Hepatocyte (in vitro differentiated cells): ENCODE measurements at regions not wholly inside any gene's neighbourhood (a gene's known extent, or its start where the extent isn't known, plus 50 kb on each side); places are given as distances from the start of the nearest gene placed in this dataset.

ENCODE experiments used
- DNase-seq: peaks from one replicate; pipeline ENCODE4 v3.0.0-alpha.2; 2016; ENCODE audit warnings: low spot score
- H2AFZ ChIP-seq: fragments of 200-600 bp; sonication (generic); 2 replicates; pipeline ENCODE4 v1.6.0; 2016; ENCODE audit warnings: antibody characterized with exemption, mild to moderate bottlenecking
- H3K27ac ChIP-seq: fragments of 200-600 bp; sonication (generic); 2 replicates; pipeline ENCODE4 v1.5.1; 2016; ENCODE audit warnings: mild to moderate bottlenecking
- H3K27me3 ChIP-seq: fragments of 200-600 bp; sonication (generic); 2 replicates; pipeline ENCODE4 v1.6.1; 2016
- H3K36me3 ChIP-seq: fragments of 200-600 bp; sonication (generic); replicated peaks from 2 replicates; pipeline ENCODE4 v1.5.1; 2016; ENCODE audit warnings: low read depth; ENCODE audit not compliant: insufficient read depth
- H3K4me1 ChIP-seq: fragments of 200-600 bp; sonication (generic); 2 replicates; pipeline ENCODE4 v1.5.1; 2016; ENCODE audit warnings: mild to moderate bottlenecking, moderate library complexity; ENCODE audit not compliant: insufficient read depth
- H3K4me2 ChIP-seq: fragments of 200-600 bp; sonication (generic); 2 replicates; pipeline ENCODE4 v1.6.0; 2016
- H3K4me3 ChIP-seq: fragments of 200-600 bp; sonication (generic); 2 replicates; pipeline ENCODE4 v1.5.1; 2016; ENCODE audit warnings: mild to moderate bottlenecking
- H3K79me2 ChIP-seq: fragments of 200-600 bp; sonication (generic); 2 replicates; pipeline ENCODE4 v1.6.0; 2017; ENCODE audit warnings: mild to moderate bottlenecking
- H3K9me2 ChIP-seq: fragments of 200-600 bp; sonication (generic); replicated peaks from 2 replicates; pipeline ENCODE4 v1.6.0; 2017; ENCODE audit warnings: mild to moderate bottlenecking; ENCODE audit not compliant: insufficient read depth
- H3K9me3 ChIP-seq: fragments of 200-600 bp; sonication (generic); 2 replicates; pipeline ENCODE4 v1.5.1; 2016; ENCODE audit warnings: low read depth, mild to moderate bottlenecking
- H4K20me1 ChIP-seq: fragments of 200-600 bp; sonication (generic); 2 replicates; pipeline ENCODE4 v1.6.0; 2016; ENCODE audit warnings: mild to moderate bottlenecking; ENCODE audit not compliant: insufficient read depth, poor library complexity, severe bottlenecking
- EZH2 ChIP-seq: fragments of 200-600 bp; sonication (generic); IDR thresholded peaks from 2 replicates; pipeline ENCODE4 v1.6.1; 2016; ENCODE audit warnings: antibody characterized with exemption, mild to moderate bottlenecking, borderline replicate concordance
- EZH2phosphoT487 ChIP-seq: fragments of 200-600 bp; sonication (generic); IDR thresholded peaks from one replicate; pipeline ENCODE4 v1.6.1; 2018; ENCODE audit warnings: antibody characterized with exemption, mild to moderate bottlenecking, low read depth, moderate library complexity; ENCODE audit not compliant: unreplicated experiment, severe bottlenecking
- WGBS: methylation state at CpG from one replicate; pipeline ENCODE4 v1.1.6; 2016; ENCODE audit warnings: low lambda C conversion rate; ENCODE audit errors: missing lambda C conversion rate; 5-methylcytosine and 5-hydroxymethylcytosine counted together
- TF ChIP-seq, protein P1 (sequence below): fragments of 200-600 bp; sonication (generic); IDR thresholded peaks from 2 replicates; pipeline ENCODE4 v1.5.1; 2016; ENCODE audit warnings: antibody characterized with exemption, mild to moderate bottlenecking; ENCODE audit not compliant: poor library complexity

DNA sequence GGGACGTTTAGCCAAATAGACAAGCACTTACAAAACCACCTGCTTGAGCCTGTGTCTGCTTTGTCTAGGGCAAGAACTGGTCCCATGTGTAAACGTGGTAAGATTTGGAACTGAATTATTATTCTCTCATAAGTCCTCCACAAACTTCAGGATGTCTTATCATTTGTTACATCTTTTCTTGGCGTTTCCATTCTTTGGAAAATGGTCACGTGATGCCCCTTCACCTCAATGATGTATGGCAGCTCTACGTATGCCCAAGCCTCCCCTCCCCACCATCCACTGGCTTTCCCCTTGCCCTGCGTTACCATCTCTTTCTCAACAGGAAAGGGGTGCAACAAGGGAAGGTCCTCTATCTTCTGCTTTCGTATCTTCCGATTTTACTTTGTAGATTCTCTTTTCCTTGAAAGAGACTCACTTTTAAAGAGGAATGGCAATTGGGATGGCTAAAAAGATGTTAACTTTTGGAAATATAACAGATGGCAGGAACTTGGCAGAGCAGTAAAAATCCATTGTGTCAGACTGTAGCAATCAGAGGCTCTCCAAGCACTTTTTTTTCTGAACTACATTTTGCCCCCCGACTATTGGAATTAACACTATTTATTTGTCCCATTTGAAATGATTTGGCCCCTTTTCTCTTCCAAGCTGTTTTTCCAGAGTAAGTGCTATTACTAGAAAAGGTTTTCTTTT, 117.6 kb downstream of the FAT3 start:
- no peak overlapping the region for H2AFZ ChIP-seq
- WGBS: 79% methylated on average over 9 of the region's 9 CpGs

GRCh38 chr11:92342886-92343285, 118.3 kb downstream of the FAT3 start:
- Histone ChIP-seq H3K9me3 (no peaks in the 10 kb centered on the region), H2AFZ (no peak overlapping the region), H3K9me2 (no peaks in the 10 kb centered on the region), H3K4me2 (no peak overlapping the region), H3K79me2 (no peaks in the 10 kb centered on the region), H3K4me1 (no peaks in the 10 kb centered on the region), H3K27ac (no peak overlapping the region), H3K4me3 (no peak overlapping the region), H3K27me3 (no peaks in the 10 kb centered on the region), H4K20me1 (no peaks in the 10 kb centered on the region), H3K36me3 (no peaks in the 10 kb centered on the region)
- 93% methylated on average over 3 of the region's 3 CpGs for WGBS
- no peak for TF ChIP-seq EZH2phosphoT487
- no peak for TF ChIP-seq EZH2
- TF ChIP-seq, protein P1, sequence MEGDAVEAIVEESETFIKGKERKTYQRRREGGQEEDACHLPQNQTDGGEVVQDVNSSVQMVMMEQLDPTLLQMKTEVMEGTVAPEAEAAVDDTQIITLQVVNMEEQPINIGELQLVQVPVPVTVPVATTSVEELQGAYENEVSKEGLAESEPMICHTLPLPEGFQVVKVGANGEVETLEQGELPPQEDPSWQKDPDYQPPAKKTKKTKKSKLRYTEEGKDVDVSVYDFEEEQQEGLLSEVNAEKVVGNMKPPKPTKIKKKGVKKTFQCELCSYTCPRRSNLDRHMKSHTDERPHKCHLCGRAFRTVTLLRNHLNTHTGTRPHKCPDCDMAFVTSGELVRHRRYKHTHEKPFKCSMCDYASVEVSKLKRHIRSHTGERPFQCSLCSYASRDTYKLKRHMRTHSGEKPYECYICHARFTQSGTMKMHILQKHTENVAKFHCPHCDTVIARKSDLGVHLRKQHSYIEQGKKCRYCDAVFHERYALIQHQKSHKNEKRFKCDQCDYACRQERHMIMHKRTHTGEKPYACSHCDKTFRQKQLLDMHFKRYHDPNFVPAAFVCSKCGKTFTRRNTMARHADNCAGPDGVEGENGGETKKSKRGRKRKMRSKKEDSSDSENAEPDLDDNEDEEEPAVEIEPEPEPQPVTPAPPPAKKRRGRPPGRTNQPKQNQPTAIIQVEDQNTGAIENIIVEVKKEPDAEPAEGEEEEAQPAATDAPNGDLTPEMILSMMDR: no peak
- no peak for DNase-seq

More for the DNA sequence above, 117.6 kb downstream of the FAT3 start:
- H3K79me2 ChIP-seq: no peaks in the 10 kb centered on the region
- H3K27ac ChIP-seq: no peak overlapping the region
- no peak overlapping the region for H3K4me2 ChIP-seq
- no peaks in the 10 kb centered on the region for H3K36me3 ChIP-seq
- no peak overlapping the region for H3K4me3 ChIP-seq
- H3K4me1 ChIP-seq: no peaks in the 10 kb centered on the region
- no peaks in the 10 kb centered on the region for H3K9me3 ChIP-seq
- no peak for TF ChIP-seq EZH2phosphoT487
- TF ChIP-seq EZH2: no peak
- TF ChIP-seq, protein P1: no peak
- no peaks in the 10 kb centered on the region for H3K27me3 ChIP-seq
- no peak for DNase-seq
- no peaks in the 10 kb centered on the region for H3K9me2 ChIP-seq
- H4K20me1 ChIP-seq: no peaks in the 10 kb centered on the region

- H3K4me2 ChIP-seq: no peak overlapping the region
- no peaks in the 10 kb centered on the region for H4K20me1 ChIP-seq
- H3K9me2 ChIP-seq: no peaks in the 10 kb centered on the region
- TF ChIP-seq EZH2 (no peak), EZH2phosphoT487 (no peak)
- TF ChIP-seq, protein P1: no peak
- no peaks in the 10 kb centered on the region for H3K9me3 ChIP-seq
- H2AFZ ChIP-seq: no peak overlapping the region
- no peaks in the 10 kb centered on the region for H3K36me3 ChIP-seq
- H3K79me2 ChIP-seq: no peaks in the 10 kb centered on the region
- H3K4me1 ChIP-seq: no peaks in the 10 kb centered on the region
- 71% methylated on average over 4 of the region's 4 CpGs for WGBS
- DNase-seq: no peak
- H3K4me3 ChIP-seq: no peak overlapping the region
- H3K27ac ChIP-seq: no peak overlapping the region
- H3K27me3 ChIP-seq: no peaks in the 10 kb centered on the region
These were observed 121.6 kb downstream of the FAT3 start for GRCh38 chr11:92346220-92346619.
